ENCODE measurements at regions not wholly inside any gene's neighbourhood (a gene's known extent, or its start where the extent isn't known, plus 50 kb on each side); places are given as distances from the start of the nearest gene placed in this dataset.

DNA sequence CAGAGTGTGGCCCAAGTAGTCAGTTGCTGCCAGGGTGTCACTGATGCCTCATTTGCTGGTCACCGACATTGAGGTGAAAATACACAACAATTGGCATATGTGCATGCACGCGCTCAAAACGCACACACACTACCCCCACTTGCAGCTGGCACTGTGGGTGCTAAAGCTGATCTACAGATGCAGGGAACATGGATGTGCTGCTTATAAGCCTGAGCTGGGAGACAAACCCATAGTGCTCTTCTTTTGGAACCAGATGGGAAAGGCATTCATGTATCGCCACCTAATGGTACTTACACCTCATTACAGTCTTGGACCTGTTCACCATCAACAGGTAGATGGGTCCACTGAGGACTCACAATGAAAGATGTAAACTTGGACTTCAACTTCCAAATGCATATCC, 70.3 kb upstream of the CAMK1G start:
- Histone ChIP-seq H3K27me3 (ENCODE audit: control insufficient read depth, insufficient read depth, low read length, poor library complexity, severe bottlenecking) (no peaks in the 10 kb centered on the region), H3K36me3 (ENCODE audit: control insufficient read depth, insufficient read depth, low read length) (no peaks in the 10 kb centered on the region), H3K27ac (ENCODE audit: low read depth, low read length) (no peak overlapping the region), H3K4me3 (ENCODE audit: low read length) (no peak overlapping the region), H3K9ac (ENCODE audit: extremely low read depth, low read length, poor library complexity, severe bottlenecking) (no peak overlapping the region), H3K4me1 (ENCODE audit: control insufficient read depth, insufficient read depth, low read length) (peaks cover 8% of the 10 kb centered on the region), H3K9me3 (ENCODE audit: control insufficient read depth, low read length) (peaks cover 8% of the 10 kb centered on the region)
- Mint-ChIP-seq H3K27ac (peak overlapping the region; percentile 4), H3K4me1 (peaks cover 40% of the 10 kb centered on the region), H3K9me3 (peaks cover 3% of the 10 kb centered on the region), H3K36me3 (ENCODE audit: low read depth) (no peaks in the 10 kb centered on the region), H3K27me3 (ENCODE audit: insufficient read depth) (peaks cover 3% of the 10 kb centered on the region), H3K4me3 (no peak overlapping the region)
- DNase-seq, result peak; percentile 70
- 57 to 69% methylated on average over 5 of the region's 5 CpGs for WGBS, 2 experiments (ENCODE audit: insufficient coverage in 1 of 2, insufficient read length in 1 of 2)
- TF ChIP-seq, protein P1, sequence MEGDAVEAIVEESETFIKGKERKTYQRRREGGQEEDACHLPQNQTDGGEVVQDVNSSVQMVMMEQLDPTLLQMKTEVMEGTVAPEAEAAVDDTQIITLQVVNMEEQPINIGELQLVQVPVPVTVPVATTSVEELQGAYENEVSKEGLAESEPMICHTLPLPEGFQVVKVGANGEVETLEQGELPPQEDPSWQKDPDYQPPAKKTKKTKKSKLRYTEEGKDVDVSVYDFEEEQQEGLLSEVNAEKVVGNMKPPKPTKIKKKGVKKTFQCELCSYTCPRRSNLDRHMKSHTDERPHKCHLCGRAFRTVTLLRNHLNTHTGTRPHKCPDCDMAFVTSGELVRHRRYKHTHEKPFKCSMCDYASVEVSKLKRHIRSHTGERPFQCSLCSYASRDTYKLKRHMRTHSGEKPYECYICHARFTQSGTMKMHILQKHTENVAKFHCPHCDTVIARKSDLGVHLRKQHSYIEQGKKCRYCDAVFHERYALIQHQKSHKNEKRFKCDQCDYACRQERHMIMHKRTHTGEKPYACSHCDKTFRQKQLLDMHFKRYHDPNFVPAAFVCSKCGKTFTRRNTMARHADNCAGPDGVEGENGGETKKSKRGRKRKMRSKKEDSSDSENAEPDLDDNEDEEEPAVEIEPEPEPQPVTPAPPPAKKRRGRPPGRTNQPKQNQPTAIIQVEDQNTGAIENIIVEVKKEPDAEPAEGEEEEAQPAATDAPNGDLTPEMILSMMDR (conservative IDR thresholded peaks at IDR 0.05), result peak; percentile 90

DNA sequence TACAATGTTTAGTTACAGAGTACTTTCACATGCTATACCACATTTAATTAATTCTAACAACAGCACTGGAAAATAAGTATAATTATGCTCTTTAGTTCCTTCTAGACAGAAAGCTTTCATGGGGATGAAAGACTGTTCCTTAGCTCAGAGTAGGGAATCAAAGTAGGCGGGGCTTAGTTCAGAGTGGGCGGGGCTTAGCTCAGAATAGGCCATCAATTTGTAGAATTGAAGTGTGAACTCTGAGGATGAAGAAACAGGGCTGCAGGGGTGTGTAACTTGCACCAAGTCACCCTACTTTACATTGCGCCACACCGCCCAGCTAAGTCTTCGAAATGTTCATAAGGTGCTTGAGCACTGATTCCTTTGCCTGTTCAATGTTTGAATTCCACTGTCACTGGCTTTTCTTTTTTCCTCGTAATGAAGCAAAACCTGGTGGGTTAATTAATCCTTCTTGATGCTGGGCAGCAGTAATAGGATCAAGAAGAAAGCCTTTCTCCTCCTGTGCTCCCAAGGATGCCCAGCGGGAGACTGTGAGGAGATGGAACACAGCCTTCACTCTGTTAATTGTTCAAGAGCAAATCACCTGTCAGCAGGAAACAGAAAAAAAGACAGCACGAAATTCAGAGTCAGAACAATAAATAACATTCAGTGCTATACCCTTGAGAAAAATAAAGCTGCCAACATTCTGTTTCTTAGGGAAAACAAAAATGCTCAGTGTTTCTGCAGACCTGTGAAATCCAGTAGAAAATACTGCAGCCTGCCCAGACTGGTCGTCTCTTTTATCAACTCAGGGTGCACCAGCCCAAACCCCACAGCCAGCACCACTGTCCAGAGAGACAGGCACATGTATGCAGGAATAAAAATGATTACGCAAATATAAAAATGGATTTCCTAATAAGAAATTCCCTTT, 66.5 kb upstream of the CAMK1G start:
- DNase-seq, result no peak
- H3K9ac ChIP-seq (ENCODE audit: extremely low read depth, low read length, poor library complexity, severe bottlenecking), result no peak overlapping the region

DNA sequence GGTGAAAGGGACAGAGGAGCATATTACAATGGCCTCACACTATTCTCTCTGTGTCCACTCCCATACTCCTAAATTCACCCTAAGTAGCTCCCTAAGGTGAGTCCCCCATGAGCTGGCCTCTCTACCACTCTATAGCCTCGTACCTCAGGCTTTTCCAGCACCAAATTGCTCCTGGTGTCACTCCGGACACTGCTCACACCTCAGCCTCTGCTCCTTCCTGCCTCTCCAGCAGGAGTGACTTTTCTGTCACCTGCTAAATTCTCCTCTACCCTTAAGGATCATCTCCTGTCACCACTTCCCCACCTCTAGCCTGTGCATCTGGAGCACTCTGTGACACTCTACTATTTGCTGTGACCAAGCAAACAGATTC, 65.8 kb upstream of the CAMK1G start:
- Mint-ChIP-seq H3K27ac (no peak overlapping the region), H3K27me3 (ENCODE audit: insufficient read depth) (peaks cover 5% of the 10 kb centered on the region), H3K4me3 (no peak overlapping the region), H3K4me1 (peaks cover 21% of the 10 kb centered on the region), H3K9me3 (no peaks in the 10 kb centered on the region), H3K36me3 (ENCODE audit: low read depth) (no peaks in the 10 kb centered on the region)
- Histone ChIP-seq H3K9me3 (ENCODE audit: control insufficient read depth, low read length) (peaks cover 11% of the 10 kb centered on the region), H3K4me1 (ENCODE audit: control insufficient read depth, insufficient read depth, low read length) (peaks cover 8% of the 10 kb centered on the region), H3K27ac (ENCODE audit: low read depth, low read length) (no peak overlapping the region), H3K4me3 (ENCODE audit: low read length) (no peak overlapping the region), H3K9ac (ENCODE audit: extremely low read depth, low read length, poor library complexity, severe bottlenecking) (no peak overlapping the region), H3K36me3 (ENCODE audit: control insufficient read depth, insufficient read depth, low read length) (no peaks in the 10 kb centered on the region), H3K27me3 (ENCODE audit: control insufficient read depth, insufficient read depth, low read length, poor library complexity, severe bottlenecking) (no peaks in the 10 kb centered on the region)
- DNase-seq, result no peak
- WGBS, 2 experiments (ENCODE audit: insufficient coverage in 1 of 2, insufficient read length in 1 of 2), result 91 to 100% methylated on average over 2 of the region's 2 CpGs
- TF ChIP-seq, protein P1 (conservative IDR thresholded peaks at IDR 0.05), result no peak

More for the DNA sequence above, 66.5 kb upstream of the CAMK1G start:
- no peak overlapping the region for H3K4me3 ChIP-seq (ENCODE audit: low read length)
- no peaks in the 10 kb centered on the region for H3K27me3 ChIP-seq (ENCODE audit: control insufficient read depth, insufficient read depth, low read length, poor library complexity, severe bottlenecking)
- Mint-ChIP-seq H3K27me3 (ENCODE audit: insufficient read depth) (peaks cover 5% of the 10 kb centered on the region), H3K36me3 (ENCODE audit: low read depth) (no peaks in the 10 kb centered on the region), H3K27ac (no peak overlapping the region), H3K4me3 (no peak overlapping the region), H3K9me3 (peaks cover 2% of the 10 kb centered on the region), H3K4me1 (peaks cover 21% of the 10 kb centered on the region)
- H3K27ac ChIP-seq (ENCODE audit: low read depth, low read length), result no peak overlapping the region
- no peaks in the 10 kb centered on the region for H3K36me3 ChIP-seq (ENCODE audit: control insufficient read depth, insufficient read depth, low read length)
- H3K4me1 ChIP-seq (ENCODE audit: control insufficient read depth, insufficient read depth, low read length), result peaks cover 8% of the 10 kb centered on the region
- H3K9me3 ChIP-seq (ENCODE audit: control insufficient read depth, low read length), result peaks cover 12% of the 10 kb centered on the region
- 69 to 74% methylated on average over 6 to 10 of the region's 10 CpGs for WGBS, 2 experiments (ENCODE audit: insufficient coverage in 1 of 2, insufficient read length in 1 of 2)
- TF ChIP-seq, protein P1 (conservative IDR thresholded peaks at IDR 0.05), result no peak

Measured in endodermal cell (in vitro differentiated cells).